H9 (cell line): ENCODE measurements at regions not wholly inside any gene's neighbourhood (a gene's known extent, or its start where the extent isn't known, plus 50 kb on each side); places are given as distances from the start of the nearest gene placed in this dataset.

Experiments
- DNase-seq: peaks from one replicate; pipeline ENCODE4 v3.0.0-alpha.2; 2017
- H2AFZ ChIP-seq: one replicate; pipeline ENCODE4 v1.6.1; 2013; ENCODE audit warnings: mild to moderate bottlenecking, low read length, control low read depth, moderate library complexity
- H2AK5ac ChIP-seq: 2 replicates; pipeline ENCODE4 v1.6.1; 2013; ENCODE audit warnings: low read length, control low read depth, mixed read lengths; ENCODE audit not compliant: insufficient read length
- H2BK120ac ChIP-seq: one replicate; pipeline ENCODE4 v1.6.1; 2013; ENCODE audit warnings: low read depth, mild to moderate bottlenecking, low read length, control low read depth, inconsistent platforms; ENCODE audit not compliant: poor library complexity, severe bottlenecking
- H2BK12ac ChIP-seq: 2 replicates; pipeline ENCODE4 v1.6.1; 2013; ENCODE audit warnings: low read length, control low read depth, mixed read lengths, low read depth; ENCODE audit not compliant: insufficient read length
- H2BK15ac ChIP-seq: 2 replicates; pipeline ENCODE4 v1.6.1; 2013; ENCODE audit warnings: low read depth, low read length, control low read depth
- H2BK20ac ChIP-seq: one replicate; pipeline ENCODE4 v1.6.1; 2013; ENCODE audit warnings: low read depth, mild to moderate bottlenecking, low read length, control low read depth, inconsistent platforms; ENCODE audit not compliant: poor library complexity, severe bottlenecking
- H2BK5ac ChIP-seq: 2 replicates; pipeline ENCODE4 v1.6.1; 2013; ENCODE audit warnings: low read length, control low read depth, mixed read lengths; ENCODE audit not compliant: insufficient read length
- H3K14ac ChIP-seq: 2 replicates; pipeline ENCODE4 v1.6.1; 2013; ENCODE audit warnings: low read length, control low read depth; ENCODE audit not compliant: insufficient read depth
- H3K18ac ChIP-seq: 2 replicates; pipeline ENCODE4 v1.6.1; 2013; ENCODE audit warnings: low read depth, mild to moderate bottlenecking, mixed read lengths, low read length, control low read depth; ENCODE audit not compliant: insufficient read length
- H3K23ac ChIP-seq: 2 replicates; pipeline ENCODE4 v1.6.1; 2013; ENCODE audit warnings: low read length, control low read depth, mixed read lengths, low read depth; ENCODE audit not compliant: insufficient read length
- H3K23me2 ChIP-seq: 2 replicates; pipeline ENCODE4 v1.6.1; 2013; ENCODE audit warnings: low read depth, mild to moderate bottlenecking, mixed read lengths, low read length, control low read depth; ENCODE audit not compliant: insufficient read length, poor library complexity, severe bottlenecking
- H3K27ac ChIP-seq: 2 replicates; pipeline ENCODE4 v1.5.1; 2013; ENCODE audit warnings: low read length, control low read depth, mixed read lengths, low read depth; ENCODE audit not compliant: insufficient read length
- H3K27me3 ChIP-seq: 2 replicates; pipeline ENCODE4 v1.6.1; 2013; ENCODE audit warnings: low read length, control low read depth, inconsistent platforms; ENCODE audit not compliant: insufficient read depth
- H3K4ac ChIP-seq: 2 replicates; pipeline ENCODE4 v1.6.1; 2013; ENCODE audit warnings: low read depth, mild to moderate bottlenecking, control low read depth, inconsistent platforms, low read length, moderate library complexity
- H3K4me1 ChIP-seq: 2 replicates; pipeline ENCODE4 v1.6.1; 2013; ENCODE audit warnings: low read length, control low read depth, inconsistent platforms; ENCODE audit not compliant: insufficient read depth
- H3K4me2 ChIP-seq: 2 replicates; pipeline ENCODE4 v1.6.1; 2013; ENCODE audit warnings: low read length, control low read depth, mixed read lengths; ENCODE audit not compliant: insufficient read length, insufficient read depth
- H3K56ac ChIP-seq: 2 replicates; pipeline ENCODE4 v1.6.1; 2013; ENCODE audit warnings: low read depth, mild to moderate bottlenecking, mixed read lengths, low read length, control low read depth; ENCODE audit not compliant: insufficient read length
- H3K79me1 ChIP-seq: 2 replicates; pipeline ENCODE4 v1.6.1; 2013; ENCODE audit warnings: low read depth, mild to moderate bottlenecking, moderate library complexity, low read length, control low read depth, inconsistent platforms; ENCODE audit not compliant: insufficient read depth, poor library complexity, severe bottlenecking
- H3K79me2 ChIP-seq: 2 replicates; pipeline ENCODE4 v1.6.1; 2013; ENCODE audit warnings: low read length, control low read depth, inconsistent platforms; ENCODE audit not compliant: insufficient read depth
- H3K9ac ChIP-seq: 2 replicates; pipeline ENCODE4 v1.6.1; 2013; ENCODE audit warnings: low read length, control low read depth, mixed read lengths; ENCODE audit not compliant: insufficient read length; ENCODE audit errors: extremely low read depth
- H3K9me3 ChIP-seq: one replicate; pipeline ENCODE4 v1.6.1; 2013; ENCODE audit warnings: low read depth, low read length, inconsistent platforms; ENCODE audit not compliant: control insufficient read depth
- H3T11ph ChIP-seq: one replicate; pipeline ENCODE4 v1.6.1; 2013; ENCODE audit warnings: mild to moderate bottlenecking, low read length, control low read depth, inconsistent platforms
- H4K20me1 ChIP-seq: one replicate; pipeline ENCODE4 v1.6.1; 2013; ENCODE audit not compliant: control insufficient read depth, insufficient read length, insufficient read depth
- H4K5ac ChIP-seq: 2 replicates; pipeline ENCODE4 v1.6.1; 2013; ENCODE audit warnings: low read depth, mild to moderate bottlenecking, mixed read lengths, low read length, control low read depth; ENCODE audit not compliant: insufficient read length
- H4K8ac ChIP-seq: replicated peaks from 2 replicates; pipeline ENCODE4 v1.6.1; 2013; ENCODE audit warnings: low read length, control low read depth, mixed read lengths, low read depth; ENCODE audit not compliant: insufficient read length
- H4K91ac ChIP-seq: 2 replicates; pipeline ENCODE4 v1.6.1; 2013; ENCODE audit warnings: low read depth, mild to moderate bottlenecking, moderate library complexity, mixed read lengths, low read length, control low read depth; ENCODE audit not compliant: insufficient read length
- H3K27ac Mint-ChIP-seq, 3 experiments: 2 replicates in 2 of 3; 3 replicates in 1 of 3; pipeline ENCODE4 v1.8.0; 2020 to 2021; ENCODE audit warnings: mixed read lengths in 3 of 3, mild to moderate bottlenecking in 1 of 3, moderate library complexity in 1 of 3
- H3K27me3 Mint-ChIP-seq: 2 replicates; pipeline ENCODE4 v1.8.0; 2021; ENCODE audit warnings: low read depth, mild to moderate bottlenecking, moderate library complexity, mixed read lengths
- H3K36me3 Mint-ChIP-seq, 3 experiments: 2 replicates in 2 of 3; 3 replicates in 1 of 3; pipeline ENCODE4 v1.8.0; 2020 to 2021; ENCODE audit warnings: low read depth in 3 of 3, mixed read lengths in 3 of 3; ENCODE audit not compliant: insufficient read depth in 1 of 3
- H3K4me1 Mint-ChIP-seq, 2 experiments: 2 replicates each; pipeline ENCODE4 v1.8.0; 2020; ENCODE audit warnings: mixed read lengths in 2 of 2
- H3K4me3 Mint-ChIP-seq, 2 experiments: 2 replicates in 1 of 2; 3 replicates in 1 of 2; pipeline ENCODE4 v1.8.0; 2020 to 2021; ENCODE audit warnings: mild to moderate bottlenecking in 2 of 2, mixed read lengths in 2 of 2, moderate library complexity in 1 of 2
- H3K9me3 Mint-ChIP-seq, 2 experiments: 2 replicates in 1 of 2; 3 replicates in 1 of 2; pipeline ENCODE4 v1.8.0; 2020; ENCODE audit warnings: mild to moderate bottlenecking in 2 of 2, mixed read lengths in 2 of 2, moderate library complexity in 1 of 2
- CTCF ChIP-seq: fragments of 200-600 bp; sonication (generic); conservative IDR thresholded peaks from 3 replicates; pipeline ENCODE4 v1.8.0; 2021; ENCODE audit warnings: antibody characterized with exemption, mild to moderate bottlenecking
- WGBS: extraction: QIAGEN DNeasy Blood & Tissue Kit; methylation state at CpG from one replicate; pipeline ENCODE4 v1.1.7; 2013; ENCODE audit warnings: missing lambda C conversion rate, low lambda C conversion rate, mixed read lengths; ENCODE audit not compliant: insufficient read length; ENCODE audit errors: extremely low coverage; 5-methylcytosine and 5-hydroxymethylcytosine counted together

GRCh38 chr9:103809745-103810144 is 284.4 kb upstream of the SMC2 start:
- Histone ChIP-seq H4K91ac (no peak overlapping the region), H3K23me2 (no peaks in the 10 kb centered on the region), H3T11ph (no peak overlapping the region), H3K79me1 (no peaks in the 10 kb centered on the region), H3K27me3 (no peaks in the 10 kb centered on the region), H4K8ac (no peak overlapping the region), H3K79me2 (no peaks in the 10 kb centered on the region), H2BK5ac (no peak overlapping the region), H2BK15ac (no peak overlapping the region), H4K20me1 (no peaks in the 10 kb centered on the region), H3K4me1 (no peaks in the 10 kb centered on the region), H2BK20ac (no peak overlapping the region), H3K14ac (no peak overlapping the region), H2BK120ac (no peak overlapping the region), H3K18ac (no peak overlapping the region), H2BK12ac (no peak overlapping the region), H3K4me2 (no peak overlapping the region), H3K23ac (no peak overlapping the region), H3K9ac (no peak overlapping the region), H3K9me3 (no peaks in the 10 kb centered on the region), H3K27ac (no peak overlapping the region), H2AK5ac (no peak overlapping the region), H3K4ac (no peak overlapping the region), H4K5ac (no peak overlapping the region), H2AFZ (no peak overlapping the region), H3K56ac (no peak overlapping the region)
- H3K27ac Mint-ChIP-seq, result no peak overlapping the region
- DNase-seq, result no peak
- no peaks in the 10 kb centered on the region for H3K9me3 Mint-ChIP-seq
- H3K36me3 Mint-ChIP-seq, result no peaks in the 10 kb centered on the region
- H3K27me3 Mint-ChIP-seq, result no peaks in the 10 kb centered on the region
- no peak for TF ChIP-seq CTCF
- WGBS, result no CpG with 5 or more reads among the region's 3 CpGs
- H3K4me3 Mint-ChIP-seq, result no peak overlapping the region
- H3K4me1 Mint-ChIP-seq, result no peaks in the 10 kb centered on the region
